Activated CD8-positive, alpha-beta T cell treated with anti-CD3 and anti-CD28 coated beads for 36 hours (primary cell): ENCODE measurements at regions not wholly inside any gene's neighbourhood (a gene's known extent, or its start where the extent isn't known, plus 50 kb on each side); places are given as distances from the start of the nearest gene placed in this dataset.

Experiments
- ATAC-seq: fragments of 200-7000 bp; cut with Tn5 transposase; one replicate; pipeline ENCODE4 v1.10.0; 2021; ENCODE audit warnings: mild to moderate bottlenecking, moderate library complexity
- CTCF ChIA-PET: fragments of 350-600 bp; sonication (Branson Sonifier 250); formaldehyde crosslinking; loops from one replicate; lab custom pipeline; 2021; ENCODE audit warnings: antibody characterized with exemption; lab: Charles Lee
- POLR2A ChIA-PET: fragments of 350-600 bp; sonication (Branson Sonifier 250); formaldehyde crosslinking; loops from one replicate; lab custom pipeline; 2021; ENCODE audit warnings: antibody characterized with exemption; lab: Charles Lee
- DNase-seq: peaks from one replicate; pipeline ENCODE4 v3.0.0-alpha.2; 2020
- H3K27ac Mint-ChIP-seq: one replicate; pipeline ENCODE4 v1.8.0; 2021; ENCODE audit warnings: mild to moderate bottlenecking, mixed read lengths
- H3K27me3 Mint-ChIP-seq: one replicate; pipeline ENCODE4 v1.8.0; 2021; ENCODE audit warnings: mixed read lengths
- H3K36me3 Mint-ChIP-seq: one replicate; pipeline ENCODE4 v1.8.0; 2021; ENCODE audit warnings: low read depth, mixed read lengths
- H3K4me1 Mint-ChIP-seq: one replicate; pipeline ENCODE4 v1.8.0; 2021; ENCODE audit warnings: low read depth, mixed read lengths
- H3K4me3 Mint-ChIP-seq: one replicate; pipeline ENCODE4 v1.8.0; 2021; ENCODE audit warnings: mild to moderate bottlenecking, moderate library complexity, mixed read lengths
- H3K9me3 Mint-ChIP-seq: one replicate; pipeline ENCODE4 v1.8.0; 2021; ENCODE audit warnings: mixed read lengths
- CTCF ChIP-seq: fragments of 200-600 bp; IDR thresholded peaks from one replicate; pipeline ENCODE4 v1.8.0; 2022; ENCODE audit warnings: antibody characterized with exemption, mild to moderate bottlenecking
- intact Hi-C: fragments of 100-400 bp; cut with micrococcal nuclease; formaldehyde crosslinking; loops from one replicate; pipeline ENCODE4 v1.10.0; 2022

- no peaks in the 10 kb centered on the region for H3K36me3 Mint-ChIP-seq
- no peaks in the 10 kb centered on the region for H3K27me3 Mint-ChIP-seq
- ATAC-seq (no peak), DNase-seq (no peak)
- POLR2A ChIA-PET, result no interaction called here
- no peaks in the 10 kb centered on the region for H3K4me1 Mint-ChIP-seq
- no peak overlapping the region for H3K27ac Mint-ChIP-seq
- CTCF ChIA-PET, result no interaction called here
- intact Hi-C loops, result no loop called here
- peaks cover 4% of the 10 kb centered on the region for H3K9me3 Mint-ChIP-seq
- no peak for TF ChIP-seq CTCF
- H3K4me3 Mint-ChIP-seq, result no peak overlapping the region
Measured at GRCh38 chr3:148102156-148102555, 595.5 kb upstream of the AGTR1 start.

- peaks cover 7% of the 10 kb centered on the region for H3K9me3 Mint-ChIP-seq
- H3K4me1 Mint-ChIP-seq, result no peaks in the 10 kb centered on the region
- no peak overlapping the region for H3K4me3 Mint-ChIP-seq
- no peak for DNase-seq
- H3K36me3 Mint-ChIP-seq, result no peaks in the 10 kb centered on the region
- intact Hi-C loops, result no loop called here
- ChIA-PET POLR2A (no interaction called here), CTCF (no interaction called here)
- no peak for TF ChIP-seq CTCF
- H3K27me3 Mint-ChIP-seq, result no peaks in the 10 kb centered on the region
- ATAC-seq, result no peak
- no peak overlapping the region for H3K27ac Mint-ChIP-seq
Measured at GRCh38 chr3:148106062-148106461, 591.6 kb upstream of the AGTR1 start.

GRCh38 chr3:148126956-148127355, 570.7 kb upstream of the AGTR1 start:
- H3K27me3 Mint-ChIP-seq, result no peaks in the 10 kb centered on the region
- ATAC-seq, result no peak
- CTCF ChIA-PET, result no interaction called here
- H3K4me3 Mint-ChIP-seq, result no peak overlapping the region
- intact Hi-C loops, result no loop called here
- no peak for DNase-seq
- POLR2A ChIA-PET, result no interaction called here
- no peaks in the 10 kb centered on the region for H3K4me1 Mint-ChIP-seq
- peaks cover 6% of the 10 kb centered on the region for H3K9me3 Mint-ChIP-seq
- H3K27ac Mint-ChIP-seq, result no peak overlapping the region
- no peaks in the 10 kb centered on the region for H3K36me3 Mint-ChIP-seq
- no peak for TF ChIP-seq CTCF

- no peak for ATAC-seq
- H3K36me3 Mint-ChIP-seq, result no peaks in the 10 kb centered on the region
- no peaks in the 10 kb centered on the region for H3K27me3 Mint-ChIP-seq
- ChIA-PET POLR2A (no interaction called here), CTCF (no interaction called here)
- H3K4me3 Mint-ChIP-seq, result no peak overlapping the region
- no peak for TF ChIP-seq CTCF
- intact Hi-C loops, result no loop called here
- H3K9me3 Mint-ChIP-seq, result peaks cover 6% of the 10 kb centered on the region
- no peak for DNase-seq
- no peaks in the 10 kb centered on the region for H3K4me1 Mint-ChIP-seq
- H3K27ac Mint-ChIP-seq, result no peak overlapping the region
Measured at GRCh38 chr3:148128136-148128535, 569.6 kb upstream of the AGTR1 start.

- Mint-ChIP-seq H3K36me3 (no peaks in the 10 kb centered on the region), H3K27me3 (no peaks in the 10 kb centered on the region), H3K4me1 (no peaks in the 10 kb centered on the region), H3K4me3 (no peak overlapping the region), H3K27ac (no peak overlapping the region), H3K9me3 (peaks cover 8% of the 10 kb centered on the region)
- no peak for TF ChIP-seq CTCF
- CTCF ChIA-PET, result no interaction called here
- POLR2A ChIA-PET, result no interaction called here
- ATAC-seq (no peak), DNase-seq (no peak)
- intact Hi-C loops, result no loop called here
Measured at GRCh38 chr3:148131990-148132638, 565.6 kb upstream of the AGTR1 start.
